ENCODE measurements at regions not wholly inside any gene's neighbourhood (a gene's known extent, or its start where the extent isn't known, plus 50 kb on each side); places are given as distances from the start of the nearest gene placed in this dataset.
"Not testable (repeated sequence)": the region's sequence is repeated elsewhere in the genome, so short reads cannot be mapped to it uniquely, and the experiment has no call there.

DNA sequence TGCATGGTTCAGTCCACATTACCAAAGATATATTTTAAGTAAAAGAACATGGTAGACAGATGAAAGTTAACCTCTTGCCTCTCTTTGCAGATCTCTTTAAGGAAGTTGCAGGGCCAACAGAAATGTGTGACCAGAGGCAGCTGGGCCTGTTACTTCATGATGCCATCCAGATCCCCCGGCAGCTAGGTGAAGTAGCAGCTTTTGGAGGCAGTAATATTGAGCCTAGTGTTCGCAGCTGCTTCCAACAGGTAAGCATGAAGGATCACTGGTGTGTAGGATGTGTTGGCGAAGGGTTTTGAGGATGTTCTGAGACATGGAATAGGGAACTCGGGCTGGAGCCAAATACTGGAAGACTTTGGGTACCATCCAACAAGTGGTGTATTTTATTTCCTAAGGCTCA lies 508.6 kb downstream of the UTRN start:
- DNase-seq: no peak

DNA sequence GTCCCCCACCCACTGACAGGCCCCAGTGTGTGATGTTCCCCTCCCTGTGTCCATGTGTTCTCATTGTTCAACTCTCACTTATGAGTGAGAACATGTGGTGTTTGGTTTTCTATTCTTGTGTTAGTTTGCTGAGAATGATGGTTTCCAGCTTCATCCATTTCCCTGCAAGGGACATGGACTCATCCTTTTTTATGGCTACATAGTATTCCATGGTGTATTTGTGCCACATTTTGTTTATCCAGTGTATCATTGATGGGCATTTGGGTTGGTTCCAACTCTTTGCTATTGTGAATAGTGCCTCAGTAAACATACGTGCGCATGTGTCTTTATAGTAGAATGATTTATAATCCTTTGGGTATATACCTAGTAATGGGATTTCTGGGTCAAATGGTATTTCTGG lies 509.9 kb downstream of the UTRN start:
- not testable (repeated sequence) for DNase-seq

DNA sequence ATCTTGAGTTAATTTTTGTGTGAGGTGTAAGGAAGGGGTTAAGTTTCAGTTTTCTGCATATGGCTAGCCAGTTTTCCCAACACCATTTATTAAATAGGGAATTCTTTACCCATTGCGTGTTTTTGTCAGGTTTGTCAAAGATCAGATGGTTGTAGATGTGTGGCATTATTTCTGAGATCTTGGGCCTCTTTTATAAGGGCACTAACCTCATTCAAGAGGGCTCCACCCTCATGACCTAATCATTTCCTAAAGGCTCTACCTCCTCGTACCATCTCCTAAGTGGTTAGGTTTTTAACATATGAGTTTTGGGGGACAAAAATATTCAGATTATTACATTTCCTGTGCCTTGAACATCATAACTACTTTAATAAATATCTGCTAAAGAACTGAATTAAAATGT lies 510.9 kb downstream of the UTRN start:
- no peak for DNase-seq

DNA sequence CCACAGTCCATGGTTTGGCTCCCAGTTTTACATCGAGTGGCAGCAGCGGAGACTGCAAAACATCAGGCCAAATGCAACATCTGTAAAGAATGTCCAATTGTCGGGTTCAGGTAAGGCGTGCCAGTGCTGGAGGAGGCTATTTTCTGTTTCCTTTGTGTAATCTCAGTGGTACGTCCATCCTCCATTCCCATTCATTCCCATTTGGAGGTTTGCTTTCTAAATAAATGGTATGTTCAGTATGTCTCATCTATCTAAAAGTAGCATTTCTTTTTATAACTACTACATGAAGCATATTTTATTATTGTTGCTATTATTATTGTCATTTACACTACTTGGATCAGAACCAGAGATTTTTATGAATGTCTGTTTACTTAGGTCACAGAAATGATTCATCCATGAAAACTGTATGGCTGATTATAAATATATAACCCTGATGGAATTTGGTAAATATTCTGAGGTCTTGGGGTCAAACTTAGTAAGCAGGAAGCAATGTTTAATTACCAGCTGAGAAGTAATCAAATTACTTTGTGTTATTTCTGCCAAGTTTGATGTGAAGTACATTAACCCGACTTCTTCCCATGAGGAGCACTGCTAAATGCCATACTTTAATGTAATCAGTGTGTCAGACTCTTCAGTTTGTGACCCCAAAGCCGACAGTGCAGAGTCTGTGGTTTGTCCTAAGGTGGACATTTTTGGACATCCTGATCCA lies 512.9 kb downstream of the UTRN start:
- DNase-seq: peak; percentile 92

DNA sequence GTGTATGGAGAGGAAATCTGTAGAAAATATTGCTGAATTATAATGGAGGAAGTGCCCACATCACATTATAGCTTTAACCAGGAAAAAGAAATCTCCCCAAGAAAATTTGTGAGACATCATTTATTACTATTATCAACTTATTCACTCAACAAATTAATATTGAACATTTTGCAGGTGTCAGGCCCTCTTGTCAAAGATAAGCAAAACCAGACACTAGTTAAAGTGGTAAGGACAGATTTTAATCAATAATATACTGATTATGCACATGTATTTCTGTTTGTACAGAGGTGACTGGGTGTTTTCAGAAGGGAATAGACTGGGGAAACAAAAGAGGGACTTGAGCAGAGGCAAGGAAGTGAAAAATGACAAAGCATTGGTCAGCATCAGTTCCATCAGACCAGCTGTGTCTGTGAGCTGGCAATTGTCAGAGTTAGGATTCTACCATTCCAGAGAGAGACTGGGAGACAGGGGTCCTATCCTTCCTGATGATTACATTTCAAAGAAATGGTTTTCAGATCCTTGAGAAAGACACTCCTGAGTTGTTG lies 519.2 kb downstream of the UTRN start:
- no peak for DNase-seq

DNA sequence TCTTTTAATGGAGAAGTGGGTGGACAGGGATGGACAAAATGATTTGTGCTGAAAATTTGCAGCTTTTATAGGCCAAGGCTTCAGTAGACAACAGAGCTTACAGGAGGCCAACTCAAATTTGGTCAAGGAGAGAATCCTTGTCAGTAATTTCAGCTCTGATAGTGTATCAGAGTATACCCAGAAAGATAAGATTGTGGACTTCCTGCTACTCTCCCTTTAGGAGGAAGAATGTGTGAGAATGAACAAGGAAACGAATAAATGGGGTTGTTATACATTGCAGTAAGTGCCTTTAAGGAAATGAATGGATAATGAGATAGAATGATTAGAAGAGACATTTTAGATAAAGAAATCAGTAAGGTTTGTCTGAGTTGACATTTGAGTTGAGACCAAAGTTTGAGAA lies 519.9 kb downstream of the UTRN start:
- no peak for DNase-seq

DNA sequence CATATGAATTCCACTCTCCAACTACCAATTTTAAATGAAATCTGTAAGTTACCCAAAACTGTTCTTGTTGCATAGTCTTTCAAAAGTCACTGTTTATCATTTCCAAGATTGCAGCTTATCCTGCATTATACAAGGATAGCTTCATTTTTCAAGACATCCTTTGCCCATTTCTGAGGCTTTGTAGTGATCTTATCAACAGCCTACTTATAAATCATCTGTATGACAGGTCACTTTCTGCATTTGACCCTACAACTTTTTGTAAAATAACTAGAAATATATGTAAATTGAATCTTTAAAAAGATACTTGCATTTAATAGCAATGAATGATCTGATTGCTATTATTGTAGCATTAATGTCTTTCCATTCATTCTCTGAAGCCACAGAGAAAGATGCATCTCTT lies 521.1 kb downstream of the UTRN start:
- no peak for DNase-seq

DNA sequence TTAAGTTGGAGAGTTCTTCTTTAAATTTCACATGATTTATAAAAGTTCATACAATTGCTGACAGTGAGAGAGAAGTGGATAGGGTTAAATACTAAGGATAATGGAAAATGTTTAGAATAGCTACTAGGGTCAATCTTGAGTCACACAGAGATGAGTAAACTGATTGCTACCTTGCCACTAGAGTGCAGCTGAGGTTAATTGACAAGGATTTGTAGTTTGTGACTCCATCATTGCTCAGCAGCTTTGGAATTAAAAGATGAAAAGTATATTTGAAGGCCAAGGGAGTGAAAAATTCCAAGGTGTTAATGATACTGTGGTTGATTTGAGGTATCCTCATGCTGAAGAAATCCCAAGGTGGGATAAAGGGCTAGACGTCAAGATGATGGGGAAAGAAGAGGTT lies 524.0 kb downstream of the UTRN start:
- peak; percentile 54 for DNase-seq

DNA sequence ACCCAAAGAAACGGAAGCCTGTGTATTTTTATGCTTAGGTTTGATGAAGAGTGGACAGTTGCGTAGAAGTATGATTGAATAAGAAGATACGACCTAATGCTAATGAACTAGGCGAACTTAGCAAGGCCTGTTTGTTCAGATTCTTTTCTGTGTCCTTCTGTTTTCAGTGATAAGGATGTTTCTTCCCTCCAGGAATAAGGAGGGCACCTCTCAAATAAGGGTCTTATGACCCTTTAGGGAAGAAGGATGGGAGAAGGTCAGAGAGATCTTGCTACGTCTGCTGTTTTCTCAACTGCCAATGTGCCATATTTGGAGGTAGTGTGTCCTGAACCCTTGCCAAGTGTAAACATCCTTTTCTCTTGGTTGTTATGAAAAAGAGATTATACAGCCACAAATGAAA lies 524.8 kb downstream of the UTRN start:
- DNase-seq: no peak

DNA sequence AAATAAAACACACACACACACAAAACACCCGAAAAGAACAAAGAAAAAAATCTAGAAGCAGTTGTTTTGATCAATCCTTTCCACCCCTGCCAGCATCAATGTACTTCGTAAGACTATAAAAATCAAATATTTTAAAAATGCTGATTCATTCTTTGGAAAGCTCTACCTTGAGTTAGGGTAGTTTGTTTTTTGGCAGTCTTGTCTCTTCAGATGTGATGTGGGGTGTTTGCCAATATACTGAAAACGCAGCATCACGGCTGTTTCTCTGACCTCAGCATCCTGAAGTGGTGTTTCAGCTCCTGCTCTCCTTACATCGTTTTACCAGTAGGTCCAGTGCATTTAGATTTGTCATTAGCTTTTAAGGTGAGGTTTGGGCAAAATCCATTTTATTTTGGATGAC lies 526.0 kb downstream of the UTRN start:
- DNase-seq: no peak

DNA sequence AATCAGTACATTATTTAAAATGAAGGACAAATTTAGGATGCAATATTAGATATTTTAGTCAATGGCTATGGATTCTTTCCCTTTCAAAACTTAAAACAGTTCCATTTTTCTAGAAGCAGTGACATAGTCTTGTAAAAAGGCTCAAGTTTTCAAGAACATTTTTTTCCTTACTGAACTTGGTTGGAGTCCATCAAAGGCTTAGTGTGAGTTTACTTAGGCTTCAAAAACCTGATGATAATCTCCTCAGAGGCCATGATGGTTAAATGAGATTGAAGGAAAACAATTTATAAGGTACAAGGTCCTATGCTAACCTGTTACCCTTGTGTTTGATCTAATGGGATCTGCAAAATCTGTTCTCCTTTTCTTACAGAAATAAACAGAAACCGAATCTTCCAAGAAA lies 531.8 kb downstream of the UTRN start:
- DNase-seq: no peak

DNA sequence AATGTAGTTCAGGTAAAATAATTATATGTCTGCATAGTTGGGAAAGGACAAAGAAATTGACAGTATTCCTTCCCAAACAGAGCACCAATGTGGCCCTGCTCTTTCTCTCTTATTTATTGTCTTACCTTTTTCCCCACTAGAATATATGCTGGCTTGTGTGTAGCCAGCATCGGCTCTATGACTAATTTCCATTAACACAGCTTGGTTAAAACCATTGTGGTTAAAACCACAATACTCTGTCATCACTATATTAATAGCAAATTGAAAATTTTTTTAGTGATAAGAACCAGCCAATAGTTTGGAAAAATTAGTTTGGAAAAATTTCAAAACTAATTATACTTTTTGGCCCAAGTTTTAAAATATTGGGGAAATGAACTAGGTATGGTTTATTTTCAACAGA lies 535.1 kb downstream of the UTRN start:
- no peak for DNase-seq

DNA sequence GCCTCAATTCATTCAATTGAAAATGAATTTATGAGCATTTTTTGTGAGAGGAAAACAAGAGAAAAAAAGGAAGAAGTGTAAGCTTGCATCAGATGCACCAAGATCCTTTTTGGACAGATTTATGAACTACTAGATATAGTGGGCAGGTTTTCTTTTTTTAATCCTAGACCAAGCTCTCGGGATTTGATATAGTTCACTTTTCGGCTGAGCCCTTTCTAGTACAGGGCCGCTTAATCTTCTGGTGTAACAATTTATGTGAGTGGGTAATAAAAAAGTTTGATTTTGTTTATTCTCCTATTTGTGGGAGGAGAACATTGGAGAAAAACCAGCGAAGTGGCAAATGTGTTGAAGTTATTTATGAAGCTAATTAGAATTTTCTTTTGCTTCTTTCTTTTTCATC lies 538.0 kb downstream of the UTRN start:
- DNase-seq: no peak

DNA sequence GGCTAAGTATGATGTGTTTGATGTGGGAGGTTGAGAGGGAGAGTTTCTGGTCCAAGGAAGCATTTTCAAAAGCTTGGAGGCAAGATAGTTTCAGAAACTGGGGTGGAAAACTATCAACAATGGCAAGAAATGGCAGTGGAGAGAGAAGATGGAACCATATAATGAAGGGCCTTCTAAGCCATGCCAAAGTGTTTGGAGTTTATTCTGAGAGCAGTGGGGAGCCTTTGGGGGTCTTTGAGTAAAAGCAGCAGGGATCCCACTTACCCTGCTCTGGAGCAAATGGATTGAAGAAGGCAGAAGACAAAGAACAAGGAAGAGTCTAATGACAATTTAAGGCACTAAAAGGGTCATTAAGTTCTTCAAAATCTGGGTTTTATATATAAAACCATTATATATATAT lies 538.9 kb downstream of the UTRN start:
- DNase-seq: no peak

DNA sequence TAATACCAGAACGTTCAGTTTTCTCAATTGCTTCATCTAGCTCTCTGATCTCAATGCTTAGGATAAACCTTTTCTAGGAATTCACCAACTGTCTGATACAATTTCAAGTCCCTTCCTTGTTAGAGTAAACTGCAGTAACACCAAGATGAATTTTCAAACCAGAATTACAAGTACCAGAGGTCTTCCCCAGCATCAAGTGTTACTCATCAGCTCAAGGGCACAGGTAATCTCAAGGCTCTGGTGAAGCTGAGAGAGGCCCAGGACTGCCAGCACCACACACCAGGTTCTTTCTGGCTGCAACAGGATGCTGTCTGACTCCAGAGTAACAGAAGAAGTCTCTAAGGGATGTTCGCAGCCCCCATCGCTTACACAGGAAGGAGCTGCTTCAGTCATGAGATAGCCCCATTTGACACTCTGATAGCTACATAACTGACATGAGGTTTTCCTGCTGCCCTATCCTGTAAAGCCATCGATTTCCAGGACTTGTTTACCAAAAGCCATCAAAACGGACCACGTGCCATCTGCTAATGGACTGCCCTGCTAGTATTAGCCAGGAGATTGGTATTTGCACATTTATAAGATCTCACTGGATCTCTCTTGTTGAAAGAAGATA lies 549.4 kb downstream of the UTRN start:
- DNase-seq: no peak

DNA sequence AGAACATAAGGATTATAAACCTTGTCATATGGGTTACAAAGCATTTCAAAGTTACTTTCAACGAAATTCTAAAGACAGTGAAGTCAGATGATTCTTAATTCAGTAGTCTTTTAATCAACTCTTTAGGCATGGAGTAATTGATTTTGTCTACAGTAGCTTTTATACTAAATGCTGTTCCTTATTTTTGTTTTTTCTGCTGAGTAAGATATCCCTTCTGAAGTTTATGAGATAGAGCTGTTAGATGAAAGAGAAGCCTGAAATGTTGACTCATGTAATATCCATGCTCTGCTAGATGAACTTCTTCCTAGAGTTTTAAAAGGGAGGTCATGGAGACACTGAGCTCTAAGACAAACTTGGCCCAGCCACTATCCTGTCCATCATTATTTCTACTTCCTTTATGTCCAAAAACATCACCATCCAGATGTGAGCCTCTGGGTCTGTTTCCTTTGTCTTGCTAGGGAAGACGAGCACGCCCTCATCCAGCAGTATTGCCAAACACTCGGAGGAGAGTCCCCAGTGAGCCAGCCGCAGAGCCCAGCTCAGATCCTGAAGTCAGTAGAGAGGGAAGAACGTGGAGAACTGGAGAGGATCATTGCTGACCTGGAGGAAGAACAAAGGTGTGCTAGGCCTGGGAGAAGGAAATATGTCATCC lies 550.3 kb downstream of the UTRN start:
- DNase-seq: no peak

DNA sequence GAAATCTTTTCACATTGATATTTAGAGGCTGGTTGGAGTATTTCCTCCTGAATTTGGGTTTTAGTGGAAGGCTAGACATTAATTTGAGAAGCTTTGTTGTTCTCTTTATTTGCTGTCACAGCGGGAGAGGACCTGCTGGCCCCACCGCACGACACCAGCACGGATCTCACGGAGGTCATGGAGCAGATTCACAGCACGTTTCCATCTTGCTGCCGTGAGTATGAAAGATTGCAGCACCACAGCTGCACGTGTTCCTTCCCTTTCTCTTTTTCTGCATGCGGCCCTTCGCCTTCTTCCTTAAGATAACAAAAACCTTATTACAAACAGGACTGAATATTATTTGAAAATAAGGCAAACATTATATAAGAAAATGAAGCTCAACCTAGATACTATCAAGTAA lies 555.5 kb downstream of the UTRN start:
- DNase-seq: no peak

DNA sequence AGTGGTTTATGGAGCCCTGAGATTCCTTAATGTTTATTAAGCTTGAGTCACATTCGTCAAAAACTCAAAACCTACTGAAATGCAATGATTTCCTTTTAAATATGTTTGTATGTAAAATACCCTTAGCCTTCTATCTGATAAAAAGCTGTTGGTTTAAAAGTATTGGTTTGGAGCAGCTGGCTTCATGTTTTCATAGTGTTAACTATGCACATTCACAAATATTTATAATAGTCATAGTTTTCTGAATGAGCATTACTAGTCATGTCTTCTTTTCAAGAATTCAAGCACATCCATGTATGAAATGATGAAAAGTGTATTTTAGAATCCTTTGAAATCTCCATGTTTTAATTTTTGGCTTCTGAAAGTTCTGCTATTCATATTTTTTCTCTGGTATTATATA lies 558.6 kb downstream of the UTRN start:
- DNase-seq: no peak

DNA sequence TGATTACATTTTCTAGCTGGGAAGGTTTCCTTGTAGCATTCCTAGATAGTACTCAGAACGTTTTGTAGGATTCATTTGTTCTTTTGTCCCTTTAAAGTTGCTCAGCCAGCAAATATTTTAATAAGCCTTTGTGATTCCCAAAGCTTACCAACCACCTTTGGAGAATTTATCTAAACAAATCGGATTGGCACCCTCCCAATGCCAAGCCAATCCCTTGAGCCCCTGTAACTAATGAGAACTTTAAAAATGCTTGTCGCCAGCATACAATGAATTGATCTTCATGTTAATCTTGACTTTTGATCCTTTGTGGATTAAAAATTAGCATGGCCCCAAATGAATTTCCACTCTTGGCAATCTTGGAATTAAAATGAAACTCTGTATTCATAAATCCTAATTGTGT lies 559.5 kb downstream of the UTRN start:
- DNase-seq: no peak

DNA sequence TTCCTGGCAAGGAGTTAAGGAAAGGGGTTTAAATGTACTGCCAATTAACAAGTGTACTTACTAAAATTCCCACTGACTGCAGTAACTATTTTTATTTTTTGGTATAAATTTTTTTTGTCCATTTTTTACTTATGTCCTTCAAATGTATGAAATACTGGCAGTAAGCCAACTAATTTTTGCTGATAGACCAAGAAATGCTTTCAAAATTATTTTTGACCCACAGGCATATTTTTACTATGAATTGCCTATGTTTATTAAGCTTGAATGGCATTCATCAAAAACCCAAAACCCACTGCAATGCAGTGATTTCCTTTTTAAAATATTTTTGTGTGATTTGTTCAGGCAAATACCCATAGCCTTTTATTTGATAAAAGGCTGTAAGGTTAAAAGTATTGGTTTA lies 560.1 kb downstream of the UTRN start:
- DNase-seq: peak; percentile 53

DNA sequence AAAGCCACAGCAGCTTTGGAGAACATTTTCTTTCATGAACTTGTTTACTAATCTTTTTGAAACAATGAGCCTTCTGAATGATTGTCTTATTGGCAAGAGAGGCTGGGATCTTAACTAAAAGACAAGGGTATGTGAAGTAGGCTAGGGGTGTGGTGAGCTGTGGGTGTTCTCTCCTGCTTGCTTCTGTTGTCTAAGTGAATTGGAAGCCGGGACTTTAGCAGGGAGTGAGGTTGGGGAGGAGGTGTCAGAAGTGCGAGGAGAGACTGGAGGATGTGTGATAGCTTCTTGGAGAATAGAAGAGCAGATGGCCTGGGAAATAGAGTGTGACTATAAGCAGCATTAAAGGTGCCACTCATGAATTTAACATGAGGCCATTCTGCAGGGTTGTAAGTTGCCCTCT lies 562.8 kb downstream of the UTRN start:
- DNase-seq: no peak

DNA sequence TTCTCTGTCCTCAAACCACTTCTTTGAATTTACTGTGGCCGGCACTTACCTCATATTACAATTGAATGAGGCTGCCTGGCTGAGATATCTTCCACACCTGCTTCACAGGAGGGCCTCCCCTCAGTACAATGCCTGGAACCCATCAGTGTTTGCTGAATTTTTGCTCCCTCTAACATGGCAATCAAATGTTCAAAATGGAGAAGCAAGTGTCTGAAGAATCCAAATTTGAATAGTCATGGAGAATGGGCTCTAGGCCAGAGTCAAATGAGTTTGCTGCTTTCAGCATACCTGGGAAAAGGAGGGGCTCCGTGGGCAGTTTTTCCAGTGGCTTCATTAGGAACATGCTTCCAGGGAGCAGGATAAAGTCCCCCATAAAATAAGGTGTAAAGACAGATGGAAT lies 564.8 kb downstream of the UTRN start:
- no peak for DNase-seq

DNA sequence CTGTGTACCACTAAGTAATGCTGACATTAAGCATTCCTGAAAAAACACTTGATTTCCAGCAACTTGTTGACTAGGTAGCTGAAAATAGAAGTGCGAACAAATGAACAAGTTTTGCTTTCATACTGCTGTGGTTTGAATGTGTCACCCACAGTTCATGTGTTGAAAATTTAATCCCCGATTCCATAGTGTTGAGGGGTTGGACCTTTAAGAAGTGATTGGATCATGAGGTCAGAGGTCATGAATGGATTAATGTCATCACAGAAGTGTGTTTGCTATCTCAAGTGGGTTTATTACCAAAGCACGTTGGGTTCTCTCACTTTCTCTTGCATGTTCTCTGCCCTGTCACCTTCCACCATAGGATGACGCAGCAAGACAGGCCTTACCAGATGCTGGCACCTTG lies 568.5 kb downstream of the UTRN start:
- no peak for DNase-seq

DNA sequence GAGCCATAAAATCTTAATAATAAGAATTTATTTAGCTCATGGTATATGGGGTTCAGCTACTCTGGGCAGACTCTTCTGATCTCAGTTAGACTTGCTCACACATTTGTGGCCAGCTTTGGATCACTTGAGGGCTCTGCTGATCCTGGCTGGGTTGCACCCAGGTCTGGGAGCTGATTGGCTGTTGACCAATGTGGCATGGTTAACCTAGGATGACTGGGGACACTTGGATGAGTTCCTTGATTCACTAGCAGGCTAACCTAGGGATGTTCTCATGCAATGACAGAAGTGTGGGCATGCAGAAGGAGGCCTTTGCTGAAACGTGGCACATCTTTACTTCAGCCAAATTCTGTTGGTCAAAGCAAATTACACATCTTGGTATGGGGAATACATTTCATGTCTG lies 569.5 kb downstream of the UTRN start:
- no peak for DNase-seq

Data from EL (cell line).